Transverse colon (tissue), 3 donors: ENCODE measurements at regions not wholly inside any gene's neighbourhood (a gene's known extent, or its start where the extent isn't known, plus 50 kb on each side); places are given as distances from the start of the nearest gene placed in this dataset.

Experiments used
- CTCF ChIP-seq, 5 experiments: fragments of 200-600 bp in 3 of 5; fragments of 450-650 bp in 2 of 5; sonication (generic) in 3 of 5; IDR thresholded peaks; 1 replicate in 2 of 5; 2 replicates in 3 of 5; pipeline ENCODE4 v1.5.1; 2016 to 2017; ENCODE audit warnings: antibody characterized with exemption in 5 of 5, inconsistent platforms in 3 of 5, mild to moderate bottlenecking in 2 of 5, moderate library complexity in 1 of 5
- EP300 ChIP-seq: sonication (generic); formaldehyde crosslinking; IDR thresholded peaks from one replicate; pipeline ENCODE4 v1.6.1; 2017; ENCODE audit warnings: antibody characterized with exemption, low read depth
- POLR2A ChIP-seq: fragments of 450-650 bp; IDR thresholded peaks from one replicate; pipeline ENCODE4 v1.6.1; 2016; ENCODE audit warnings: antibody characterized with exemption, mild to moderate bottlenecking, moderate library complexity

- TF ChIP-seq POLR2A, result no peak
- TF ChIP-seq CTCF (IDR thresholded peaks at IDR 0.05), result no peak
- no peak for TF ChIP-seq EP300
Measured at GRCh38 chr10:80971461-80971860, 433.8 kb downstream of the SH2D4B start.
